ENCODE measurements at regions not wholly inside any gene's neighbourhood (a gene's known extent, or its start where the extent isn't known, plus 50 kb on each side); places are given as distances from the start of the nearest gene placed in this dataset.

GRCh38 chr12:73424484-73424883 is 1113.2 kb upstream of the ATXN7L3B start:
- H3K36me3 ChIP-seq (ENCODE audit: control insufficient read depth, insufficient read depth, low read length) = no peaks in the 10 kb centered on the region
- H3K4me1 ChIP-seq (ENCODE audit: control insufficient read depth, insufficient read depth, low read length) = no peaks in the 10 kb centered on the region
- intact Hi-C loops (cut with micrococcal nuclease; ENCODE audit: unreplicated experiment) (no loop called here), in situ Hi-C loops (cut with HindIII; ENCODE audit: low pct_unique_long_range_greater_than_20kb, low sequenced_read_pairs) (no loop called here)
- POLR2A ChIA-PET = no interaction called here
- H3K9me3 ChIP-seq (ENCODE audit: control insufficient read depth, insufficient read depth, low read depth, low read length) = no peaks in the 10 kb centered on the region
- BruUV-seq (replicated peaks) = no TSS peak
- CTCF ChIA-PET = no interaction called here
- no peak for ATAC-seq
- H3K27me3 ChIP-seq (ENCODE audit: control insufficient read depth, insufficient read depth, low read length) = no peaks in the 10 kb centered on the region
- TF ChIP-seq, protein P1, sequence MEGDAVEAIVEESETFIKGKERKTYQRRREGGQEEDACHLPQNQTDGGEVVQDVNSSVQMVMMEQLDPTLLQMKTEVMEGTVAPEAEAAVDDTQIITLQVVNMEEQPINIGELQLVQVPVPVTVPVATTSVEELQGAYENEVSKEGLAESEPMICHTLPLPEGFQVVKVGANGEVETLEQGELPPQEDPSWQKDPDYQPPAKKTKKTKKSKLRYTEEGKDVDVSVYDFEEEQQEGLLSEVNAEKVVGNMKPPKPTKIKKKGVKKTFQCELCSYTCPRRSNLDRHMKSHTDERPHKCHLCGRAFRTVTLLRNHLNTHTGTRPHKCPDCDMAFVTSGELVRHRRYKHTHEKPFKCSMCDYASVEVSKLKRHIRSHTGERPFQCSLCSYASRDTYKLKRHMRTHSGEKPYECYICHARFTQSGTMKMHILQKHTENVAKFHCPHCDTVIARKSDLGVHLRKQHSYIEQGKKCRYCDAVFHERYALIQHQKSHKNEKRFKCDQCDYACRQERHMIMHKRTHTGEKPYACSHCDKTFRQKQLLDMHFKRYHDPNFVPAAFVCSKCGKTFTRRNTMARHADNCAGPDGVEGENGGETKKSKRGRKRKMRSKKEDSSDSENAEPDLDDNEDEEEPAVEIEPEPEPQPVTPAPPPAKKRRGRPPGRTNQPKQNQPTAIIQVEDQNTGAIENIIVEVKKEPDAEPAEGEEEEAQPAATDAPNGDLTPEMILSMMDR (IDR thresholded peaks at IDR 0.05) = no peak
- TF ChIP-seq REST (IDR thresholded peaks at IDR 0.05; ENCODE audit: insufficient read depth in 1 of 2, low read depth in 2 of 2, low read length in 1 of 2) (no peak), SIN3A (IDR thresholded peaks at IDR 0.05; ENCODE audit: borderline replicate concordance, insufficient read depth, low read depth, low read length) (no peak), TCF7L2 (IDR thresholded peaks at IDR 0.05; ENCODE audit: low read depth, low read length) (no peak), POLR2AphosphoS5 (IDR thresholded peaks at IDR 0.05; ENCODE audit: low read depth, low read length) (no peak)
- no peak overlapping the region for H3K27ac ChIP-seq (ENCODE audit: low read length)
- no peak for DNase-seq (ENCODE audit: low read depth, low spot score)
- no peak overlapping the region for H3K4me3 ChIP-seq (ENCODE audit: low read depth in 2 of 2, low read length in 2 of 2)

GRCh38 chr12:73445658-73446324 is 1091.8 kb upstream of the ATXN7L3B start:
- no peaks in the 10 kb centered on the region for H3K27me3 ChIP-seq (ENCODE audit: control insufficient read depth, insufficient read depth, low read length)
- no peaks in the 10 kb centered on the region for H3K4me1 ChIP-seq (ENCODE audit: control insufficient read depth, insufficient read depth, low read length)
- H3K36me3 ChIP-seq (ENCODE audit: control insufficient read depth, insufficient read depth, low read length) = no peaks in the 10 kb centered on the region
- BruUV-seq (replicated peaks) = no TSS peak
- DNase-seq (ENCODE audit: low read depth, low spot score) (no peak), ATAC-seq (no peak)
- ChIA-PET POLR2A (no interaction called here), CTCF (no interaction called here)
- H3K9me3 ChIP-seq (ENCODE audit: control insufficient read depth, insufficient read depth, low read depth, low read length) = no peaks in the 10 kb centered on the region; the same call in 1 of the 2 replicates
- H3K27ac ChIP-seq (ENCODE audit: low read length) = no peak overlapping the region
- no peak for TF ChIP-seq TCF7L2 (IDR thresholded peaks at IDR 0.05; ENCODE audit: low read depth, low read length)
- no peak for TF ChIP-seq SIN3A (IDR thresholded peaks at IDR 0.05; ENCODE audit: borderline replicate concordance, insufficient read depth, low read depth, low read length)
- TF ChIP-seq POLR2AphosphoS5 (IDR thresholded peaks at IDR 0.05; ENCODE audit: low read depth, low read length) = no peak
- TF ChIP-seq REST (IDR thresholded peaks at IDR 0.05; ENCODE audit: insufficient read depth in 1 of 2, low read depth in 2 of 2, low read length in 1 of 2) = no peak
- TF ChIP-seq, protein P1 (IDR thresholded peaks at IDR 0.05) = no peak
- in situ Hi-C loops (cut with HindIII; ENCODE audit: low pct_unique_long_range_greater_than_20kb, low sequenced_read_pairs) (no loop called here), intact Hi-C loops (cut with micrococcal nuclease; ENCODE audit: unreplicated experiment) (no loop called here)
- no peak overlapping the region for H3K4me3 ChIP-seq (ENCODE audit: low read depth in 2 of 2, low read length in 2 of 2)

Measured in Panc1 (cell line).